Mucosa of descending colon (tissue), 3 donors: ENCODE measurements at regions not wholly inside any gene's neighbourhood (a gene's known extent, or its start where the extent isn't known, plus 50 kb on each side); places are given as distances from the start of the nearest gene placed in this dataset.

Experiments
- ATAC-seq: fragments of 200-7000 bp; cut with Tn5 transposase; one replicate; pipeline ENCODE4 v1.9.1; 2020; ENCODE audit warnings: mild to moderate bottlenecking, moderate library complexity
- DNase-seq, 3 donors: peaks; one replicate each; pipeline ENCODE4 v3.0.0-alpha.2; 2020
- H3K36me3 ChIP-seq: fragments of 200-600 bp; one replicate; pipeline ENCODE4 v1.8.0; 2021; ENCODE audit warnings: low read depth, mild to moderate bottlenecking
- H3K4me1 ChIP-seq: fragments of 200-600 bp; one replicate; pipeline ENCODE4 v1.8.0; 2021; ENCODE audit warnings: low read depth, mild to moderate bottlenecking
- H3K4me3 ChIP-seq: fragments of 200-600 bp; one replicate; pipeline ENCODE4 v1.8.0; 2021; ENCODE audit warnings: mild to moderate bottlenecking
- H3K9me3 ChIP-seq: fragments of 200-600 bp; one replicate; pipeline ENCODE4 v1.8.0; 2021; ENCODE audit warnings: mild to moderate bottlenecking
- CTCF ChIP-seq: fragments of 200-600 bp; IDR thresholded peaks from one replicate; pipeline ENCODE4 v1.8.0; 2022; ENCODE audit warnings: antibody characterized with exemption, mild to moderate bottlenecking
- intact Hi-C, 2 donors: fragments of 100-400 bp; cut with DNase I in 1 of 2; cut with micrococcal nuclease in 1 of 2; formaldehyde crosslinking; loops; one replicate each; pipeline versions ENCODE4 v1.11.0 to v1.11.1; 2022; cut with DNase I, micrococcal nuclease
- donor health status: DM: no; HTN: no; CAD: no; lungs with moderate emphysema.
- donor health status: DM: no; HTN: no; CAD: no.
- donor health status: DM: no; HTN: yes; CAD: no.

GRCh38 chr9:108270561-108270960 is 585.2 kb downstream of the ACTL7B start:
- Histone ChIP-seq H3K36me3 (no peaks in the 10 kb centered on the region), H3K9me3 (no peaks in the 10 kb centered on the region), H3K4me3 (no peak overlapping the region), H3K4me1 (peaks cover 9% of the 10 kb centered on the region)
- intact Hi-C loops: loop anchor here (5.0 to 10.0 kb wide), 2 partner anchors 783 to 786 kb away; partner anchors contain the start of gene KLF4 (in 2 of the 2)
- no peak for DNase-seq
- no peak for ATAC-seq
- no peak for TF ChIP-seq CTCF

DNA sequence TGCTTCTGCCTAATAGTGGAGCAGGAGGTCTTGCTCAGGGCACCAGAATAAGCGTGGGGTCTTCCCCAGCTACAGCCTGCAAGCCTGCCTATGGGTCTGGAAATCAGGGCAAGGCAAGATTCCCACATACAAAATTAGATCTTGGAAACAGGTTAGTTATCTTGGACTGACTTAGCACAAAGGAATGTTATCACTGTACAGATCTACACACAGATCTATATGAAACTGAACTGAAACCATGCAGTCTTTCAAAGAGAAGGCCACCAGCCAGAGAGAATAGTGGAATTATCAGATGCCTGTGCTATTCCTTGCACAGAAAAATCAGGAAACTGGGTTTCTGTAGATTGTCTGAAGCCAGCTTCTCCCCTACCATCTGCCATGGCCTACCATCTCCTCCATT is 585.7 kb downstream of the ACTL7B start:
- DNase-seq (no peak), ATAC-seq (no peak)
- Histone ChIP-seq H3K4me1 (peaks cover 9% of the 10 kb centered on the region), H3K4me3 (no peak overlapping the region), H3K9me3 (no peaks in the 10 kb centered on the region), H3K36me3 (no peaks in the 10 kb centered on the region)
- intact Hi-C loops: loop anchor here (5.0 to 10.0 kb wide), 2 partner anchors 783 to 785 kb away; partner anchors contain the start of gene KLF4 (in 2 of the 2)
- TF ChIP-seq CTCF: no peak

DNA sequence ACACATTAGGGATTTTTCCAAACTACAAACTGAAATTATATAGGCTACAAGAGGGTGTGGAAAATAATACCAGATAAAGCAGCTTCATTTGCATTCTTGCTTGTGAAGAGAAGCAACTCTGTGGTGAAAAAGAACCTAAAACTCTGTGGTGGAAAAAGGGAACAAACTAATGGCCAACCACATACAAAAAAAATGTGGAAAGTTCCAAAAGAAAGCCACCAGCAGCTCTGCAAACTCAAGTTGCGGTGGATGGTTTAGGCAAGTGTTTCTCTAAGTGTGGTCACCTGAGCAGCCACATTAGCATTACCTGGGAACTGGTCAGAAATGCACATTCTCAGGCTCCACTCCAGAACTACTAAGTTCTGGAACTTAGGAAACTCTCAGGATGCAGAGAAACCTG is 586.4 kb downstream of the ACTL7B start:
- ATAC-seq (no peak), DNase-seq (no peak)
- intact Hi-C loops: no loop called here

GRCh38 chr9:108265065-108265464 is 590.7 kb downstream of the ACTL7B start:
- intact Hi-C loops: no loop called here

More for the DNA sequence above, 586.4 kb downstream of the ACTL7B start:
- H3K4me1 ChIP-seq: peaks cover 9% of the 10 kb centered on the region
- H3K4me3 ChIP-seq: no peak overlapping the region
- no peaks in the 10 kb centered on the region for H3K9me3 ChIP-seq
- no peak for TF ChIP-seq CTCF
- H3K36me3 ChIP-seq: no peaks in the 10 kb centered on the region

DNA sequence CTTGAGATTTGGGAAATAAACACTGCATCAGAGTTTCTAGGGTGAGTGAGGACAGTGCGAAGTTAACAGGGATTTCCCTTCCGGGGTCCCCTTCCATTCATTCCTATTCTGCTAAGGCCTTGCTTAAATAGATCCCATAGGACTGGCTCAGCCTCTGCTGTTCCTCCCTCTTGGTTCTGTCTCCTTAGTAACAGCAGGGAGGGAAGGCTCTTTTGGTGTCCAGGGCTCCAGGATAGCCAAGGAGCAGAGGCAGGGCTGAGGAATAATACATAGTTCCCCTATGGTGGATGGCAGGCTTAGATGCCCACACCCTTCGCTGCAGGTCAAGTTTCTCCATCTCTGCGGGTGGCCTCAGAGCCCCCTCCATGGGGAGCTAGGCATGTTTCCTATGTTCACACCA is 591.7 kb downstream of the ACTL7B start:
- Histone ChIP-seq H3K4me3 (no peak overlapping the region), H3K4me1 (no peaks in the 10 kb centered on the region), H3K36me3 (no peaks in the 10 kb centered on the region), H3K9me3 (no peaks in the 10 kb centered on the region)
- no peak for ATAC-seq
- intact Hi-C loops: no loop called here
- DNase-seq: no peak
- TF ChIP-seq CTCF: no peak

More at GRCh38 chr9:108265065-108265464, 590.7 kb downstream of the ACTL7B start:
- Histone ChIP-seq H3K4me3 (no peak overlapping the region), H3K4me1 (no peaks in the 10 kb centered on the region), H3K9me3 (no peaks in the 10 kb centered on the region), H3K36me3 (no peaks in the 10 kb centered on the region)
- no peak for DNase-seq
- TF ChIP-seq CTCF: no peak
- no peak for ATAC-seq

DNA sequence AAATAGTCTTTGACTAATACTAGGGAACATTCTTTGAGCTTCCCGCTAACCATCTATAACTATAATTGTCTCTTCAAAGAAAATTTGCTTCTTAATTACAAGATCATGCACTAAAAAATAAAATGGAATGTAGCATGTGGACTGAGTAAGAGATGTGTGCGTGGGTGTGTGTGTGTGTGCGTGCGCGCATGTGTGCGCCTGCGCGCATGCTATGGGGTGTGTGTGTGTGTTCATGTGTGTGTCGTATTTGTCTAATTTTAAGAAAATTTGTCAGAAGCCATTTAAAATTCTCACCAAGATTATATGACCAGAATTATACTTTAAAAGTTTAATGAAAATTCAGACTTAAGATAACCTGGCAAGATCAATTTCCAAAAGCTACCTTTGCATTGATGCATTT is 593.0 kb downstream of the ACTL7B start:
- H3K4me1 ChIP-seq: no peaks in the 10 kb centered on the region
- DNase-seq (no peak), ATAC-seq (no peak)
- no peaks in the 10 kb centered on the region for H3K9me3 ChIP-seq
- no peaks in the 10 kb centered on the region for H3K36me3 ChIP-seq
- no peak for TF ChIP-seq CTCF
- H3K4me3 ChIP-seq: no peak overlapping the region
- intact Hi-C loops: no loop called here
